GM23248 (cell line): ENCODE measurements at regions not wholly inside any gene's neighbourhood (a gene's known extent, or its start where the extent isn't known, plus 50 kb on each side); places are given as distances from the start of the nearest gene placed in this dataset.

Experiments used
- DNase-seq: peaks from one replicate; pipeline ENCODE4 v3.0.0-alpha.2; 2015
- H2AFZ ChIP-seq: fragments of 200-600 bp; sonication (generic); 2 replicates; pipeline ENCODE4 v1.6.1; 2016; ENCODE audit warnings: antibody characterized with exemption
- H3F3A ChIP-seq: fragments of 200-600 bp; sonication (generic); 2 replicates; pipeline ENCODE4 v1.6.1; 2016; ENCODE audit warnings: mild to moderate bottlenecking, antibody characterized with exemption, mixed run types; ENCODE audit not compliant: insufficient read depth
- H3K27ac ChIP-seq: fragments of 200-600 bp; sonication (generic); 2 replicates; pipeline ENCODE4 v1.5.1; 2016; ENCODE audit warnings: mild to moderate bottlenecking
- H3K27me3 ChIP-seq: fragments of 200-600 bp; sonication (generic); replicated peaks from 2 replicates; pipeline ENCODE4 v1.6.1; 2016; ENCODE audit warnings: mild to moderate bottlenecking; ENCODE audit not compliant: insufficient read depth
- H3K36me3 ChIP-seq: fragments of 200-600 bp; sonication (generic); 2 replicates; pipeline ENCODE4 v1.6.1; 2016; ENCODE audit warnings: low read depth, mild to moderate bottlenecking
- H3K4me1 ChIP-seq: fragments of 200-600 bp; sonication (generic); 2 replicates; pipeline ENCODE4 v1.6.1; 2016; ENCODE audit warnings: mild to moderate bottlenecking; ENCODE audit not compliant: insufficient read depth
- H3K4me2 ChIP-seq: fragments of 200-600 bp; sonication (generic); one replicate; pipeline ENCODE4 v1.6.1; 2016; ENCODE audit warnings: mild to moderate bottlenecking; ENCODE audit not compliant: unreplicated experiment
- H3K4me3 ChIP-seq: fragments of 200-600 bp; sonication (generic); 2 replicates; pipeline ENCODE4 v1.5.1; 2016; ENCODE audit warnings: mild to moderate bottlenecking
- H3K79me2 ChIP-seq: fragments of 200-600 bp; sonication (generic); 2 replicates; pipeline ENCODE4 v1.6.1; 2016; ENCODE audit warnings: mild to moderate bottlenecking; ENCODE audit not compliant: insufficient read depth
- H3K9ac ChIP-seq: fragments of 200-600 bp; sonication (generic); 2 replicates; pipeline ENCODE4 v1.6.1; 2016; ENCODE audit warnings: mild to moderate bottlenecking
- H3K9me2 ChIP-seq: fragments of 200-600 bp; sonication (generic); 2 replicates; pipeline ENCODE4 v1.6.1; 2016; ENCODE audit warnings: mixed run types, mild to moderate bottlenecking, moderate library complexity; ENCODE audit not compliant: insufficient read depth
- H3K9me3 ChIP-seq: fragments of 200-600 bp; sonication (generic); one replicate; pipeline ENCODE4 v1.6.1; 2017; ENCODE audit warnings: low read depth
- H4K20me1 ChIP-seq: fragments of 200-600 bp; sonication (generic); 2 replicates; pipeline ENCODE4 v1.6.0; 2016; ENCODE audit not compliant: insufficient read depth
- EZH2 ChIP-seq: fragments of 200-600 bp; sonication (generic); IDR thresholded peaks from 2 replicates; pipeline ENCODE4 v1.6.1; 2018; ENCODE audit warnings: antibody characterized with exemption, mild to moderate bottlenecking; ENCODE audit not compliant: insufficient read depth, poor library complexity, severe bottlenecking
- EZH2phosphoT487 ChIP-seq: fragments of 200-600 bp; sonication (generic); IDR thresholded peaks from 2 replicates; pipeline ENCODE4 v1.6.1; 2018; ENCODE audit warnings: antibody characterized with exemption, moderate library complexity, mild to moderate bottlenecking, low read depth; ENCODE audit not compliant: insufficient read depth
- WGBS, 2 experiments: methylation state at CpG; one replicate each; pipeline ENCODE4 v1.1.6; 2015 to 2017; ENCODE audit warnings: low lambda C conversion rate in 2 of 2, low coverage in 1 of 2; ENCODE audit errors: missing lambda C conversion rate in 2 of 2; 5-methylcytosine and 5-hydroxymethylcytosine counted together
- in situ Hi-C: fragments of 300-500 bp; cut with MboI; formaldehyde crosslinking; loops from 2 replicates; pipeline ENCODE4 v1.15.0; 2020

- Histone ChIP-seq H3K27me3 (no peaks in the 10 kb centered on the region), H3K4me1 (no peaks in the 10 kb centered on the region), H3K9me2 (no peaks in the 10 kb centered on the region), H4K20me1 (no peaks in the 10 kb centered on the region), H3K9me3 (no peaks in the 10 kb centered on the region), H3F3A (no peaks in the 10 kb centered on the region), H3K4me2 (no peak overlapping the region), H3K27ac (no peak overlapping the region), H3K79me2 (no peaks in the 10 kb centered on the region), H3K9ac (no peak overlapping the region), H3K4me3 (no peak overlapping the region), H3K36me3 (no peaks in the 10 kb centered on the region), H2AFZ (no peak overlapping the region)
- DNase-seq, result no peak
- TF ChIP-seq EZH2phosphoT487, result no peak
- TF ChIP-seq EZH2, result no peak
- in situ Hi-C loops, result no loop called here
These were observed 145.6 kb upstream of the C21orf91 start for GRCh38 chr21:17964716-17965115.

- no peak overlapping the region for H3K27ac ChIP-seq
- H3K27me3 ChIP-seq, result no peaks in the 10 kb centered on the region
- no peak for DNase-seq
- H4K20me1 ChIP-seq, result no peaks in the 10 kb centered on the region
- H3K9me2 ChIP-seq, result no peaks in the 10 kb centered on the region
- no peak overlapping the region for H3K4me3 ChIP-seq
- 41 to 58% methylated on average over 5 of the region's 5 CpGs for WGBS, 2 experiments
- no peaks in the 10 kb centered on the region for H3K9me3 ChIP-seq
- no peak overlapping the region for H2AFZ ChIP-seq
- no peaks in the 10 kb centered on the region for H3K36me3 ChIP-seq
- in situ Hi-C loops, result no loop called here
- H3K9ac ChIP-seq, result no peak overlapping the region
- no peaks in the 10 kb centered on the region for H3K4me1 ChIP-seq
- no peak overlapping the region for H3K4me2 ChIP-seq
- H3K79me2 ChIP-seq, result no peaks in the 10 kb centered on the region
- H3F3A ChIP-seq, result no peaks in the 10 kb centered on the region
- TF ChIP-seq EZH2, result no peak
- no peak for TF ChIP-seq EZH2phosphoT487
These were observed 145.0 kb upstream of the C21orf91 start for GRCh38 chr21:17964199-17964598.

- no peak overlapping the region for H3K27ac ChIP-seq
- H3K4me2 ChIP-seq, result no peak overlapping the region
- no peaks in the 10 kb centered on the region for H3K27me3 ChIP-seq
- WGBS, 2 experiments, result 18 to 23% methylated on average over 2 of the region's 2 CpGs
- H3K4me3 ChIP-seq, result no peak overlapping the region
- H3K9ac ChIP-seq, result no peak overlapping the region
- H3K79me2 ChIP-seq, result no peaks in the 10 kb centered on the region
- no peaks in the 10 kb centered on the region for H3K9me2 ChIP-seq
- no peaks in the 10 kb centered on the region for H3K4me1 ChIP-seq
- in situ Hi-C loops, result no loop called here
- no peak for TF ChIP-seq EZH2
- H3K36me3 ChIP-seq, result no peaks in the 10 kb centered on the region
- H2AFZ ChIP-seq, result no peak overlapping the region
- no peaks in the 10 kb centered on the region for H3F3A ChIP-seq
- no peaks in the 10 kb centered on the region for H4K20me1 ChIP-seq
- no peaks in the 10 kb centered on the region for H3K9me3 ChIP-seq
- no peak for DNase-seq
These were observed 131.4 kb upstream of the C21orf91 start for GRCh38 chr21:17950591-17950990.

- H3K79me2 ChIP-seq, result no peaks in the 10 kb centered on the region
- H3F3A ChIP-seq, result no peaks in the 10 kb centered on the region
- no peaks in the 10 kb centered on the region for H3K27me3 ChIP-seq
- H3K4me3 ChIP-seq, result no peak overlapping the region
- TF ChIP-seq EZH2 (no peak), EZH2phosphoT487 (no peak)
- no peaks in the 10 kb centered on the region for H3K9me2 ChIP-seq
- H3K9ac ChIP-seq, result no peak overlapping the region
- H3K4me1 ChIP-seq, result no peaks in the 10 kb centered on the region
- H3K4me2 ChIP-seq, result no peak overlapping the region
- no peak for DNase-seq
- H3K9me3 ChIP-seq, result no peaks in the 10 kb centered on the region
- in situ Hi-C loops, result no loop called here
- no peaks in the 10 kb centered on the region for H3K36me3 ChIP-seq
- H3K27ac ChIP-seq, result no peak overlapping the region
- H4K20me1 ChIP-seq, result no peaks in the 10 kb centered on the region
- no peak overlapping the region for H2AFZ ChIP-seq
These were observed 130.3 kb upstream of the C21orf91 start for GRCh38 chr21:17949421-17949820.

- TF ChIP-seq EZH2 (no peak), EZH2phosphoT487 (no peak)
- 0 to 2% methylated on average over 2 of the region's 2 CpGs for WGBS, 2 experiments
- in situ Hi-C loops, result no loop called here
These were observed 128.4 kb upstream of the C21orf91 start for GRCh38 chr21:17947531-17947930.

More at GRCh38 chr21:17947531-17947930, 128.4 kb upstream of the C21orf91 start:
- no peak overlapping the region for H3K4me3 ChIP-seq
- H3K36me3 ChIP-seq, result no peaks in the 10 kb centered on the region
- H3K9ac ChIP-seq, result no peak overlapping the region
- H3K4me2 ChIP-seq, result no peak overlapping the region
- no peaks in the 10 kb centered on the region for H3K9me3 ChIP-seq
- no peak for DNase-seq
- no peaks in the 10 kb centered on the region for H4K20me1 ChIP-seq
- no peaks in the 10 kb centered on the region for H3F3A ChIP-seq
- no peaks in the 10 kb centered on the region for H3K27me3 ChIP-seq
- H3K9me2 ChIP-seq, result no peaks in the 10 kb centered on the region
- no peak overlapping the region for H2AFZ ChIP-seq
- no peaks in the 10 kb centered on the region for H3K4me1 ChIP-seq
- no peak overlapping the region for H3K27ac ChIP-seq
- H3K79me2 ChIP-seq, result no peaks in the 10 kb centered on the region
